ENCODE measurements at regions not wholly inside any gene's neighbourhood (a gene's known extent, or its start where the extent isn't known, plus 50 kb on each side); places are given as distances from the start of the nearest gene placed in this dataset.

GRCh38 chr5:74254257-74254656 lies 386.3 kb downstream of the ENC1 start (continued):
- TF ChIP-seq, protein P1, sequence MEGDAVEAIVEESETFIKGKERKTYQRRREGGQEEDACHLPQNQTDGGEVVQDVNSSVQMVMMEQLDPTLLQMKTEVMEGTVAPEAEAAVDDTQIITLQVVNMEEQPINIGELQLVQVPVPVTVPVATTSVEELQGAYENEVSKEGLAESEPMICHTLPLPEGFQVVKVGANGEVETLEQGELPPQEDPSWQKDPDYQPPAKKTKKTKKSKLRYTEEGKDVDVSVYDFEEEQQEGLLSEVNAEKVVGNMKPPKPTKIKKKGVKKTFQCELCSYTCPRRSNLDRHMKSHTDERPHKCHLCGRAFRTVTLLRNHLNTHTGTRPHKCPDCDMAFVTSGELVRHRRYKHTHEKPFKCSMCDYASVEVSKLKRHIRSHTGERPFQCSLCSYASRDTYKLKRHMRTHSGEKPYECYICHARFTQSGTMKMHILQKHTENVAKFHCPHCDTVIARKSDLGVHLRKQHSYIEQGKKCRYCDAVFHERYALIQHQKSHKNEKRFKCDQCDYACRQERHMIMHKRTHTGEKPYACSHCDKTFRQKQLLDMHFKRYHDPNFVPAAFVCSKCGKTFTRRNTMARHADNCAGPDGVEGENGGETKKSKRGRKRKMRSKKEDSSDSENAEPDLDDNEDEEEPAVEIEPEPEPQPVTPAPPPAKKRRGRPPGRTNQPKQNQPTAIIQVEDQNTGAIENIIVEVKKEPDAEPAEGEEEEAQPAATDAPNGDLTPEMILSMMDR (conservative IDR thresholded peaks at IDR 0.05; ENCODE audit: low read depth in 2 of 2) = no peak
- no peak for TF ChIP-seq CREB1 (CRISPR knock-in tag; IDR thresholded peaks at IDR 0.05; ENCODE audit: low read depth)
- TF ChIP-seq, protein P2, sequence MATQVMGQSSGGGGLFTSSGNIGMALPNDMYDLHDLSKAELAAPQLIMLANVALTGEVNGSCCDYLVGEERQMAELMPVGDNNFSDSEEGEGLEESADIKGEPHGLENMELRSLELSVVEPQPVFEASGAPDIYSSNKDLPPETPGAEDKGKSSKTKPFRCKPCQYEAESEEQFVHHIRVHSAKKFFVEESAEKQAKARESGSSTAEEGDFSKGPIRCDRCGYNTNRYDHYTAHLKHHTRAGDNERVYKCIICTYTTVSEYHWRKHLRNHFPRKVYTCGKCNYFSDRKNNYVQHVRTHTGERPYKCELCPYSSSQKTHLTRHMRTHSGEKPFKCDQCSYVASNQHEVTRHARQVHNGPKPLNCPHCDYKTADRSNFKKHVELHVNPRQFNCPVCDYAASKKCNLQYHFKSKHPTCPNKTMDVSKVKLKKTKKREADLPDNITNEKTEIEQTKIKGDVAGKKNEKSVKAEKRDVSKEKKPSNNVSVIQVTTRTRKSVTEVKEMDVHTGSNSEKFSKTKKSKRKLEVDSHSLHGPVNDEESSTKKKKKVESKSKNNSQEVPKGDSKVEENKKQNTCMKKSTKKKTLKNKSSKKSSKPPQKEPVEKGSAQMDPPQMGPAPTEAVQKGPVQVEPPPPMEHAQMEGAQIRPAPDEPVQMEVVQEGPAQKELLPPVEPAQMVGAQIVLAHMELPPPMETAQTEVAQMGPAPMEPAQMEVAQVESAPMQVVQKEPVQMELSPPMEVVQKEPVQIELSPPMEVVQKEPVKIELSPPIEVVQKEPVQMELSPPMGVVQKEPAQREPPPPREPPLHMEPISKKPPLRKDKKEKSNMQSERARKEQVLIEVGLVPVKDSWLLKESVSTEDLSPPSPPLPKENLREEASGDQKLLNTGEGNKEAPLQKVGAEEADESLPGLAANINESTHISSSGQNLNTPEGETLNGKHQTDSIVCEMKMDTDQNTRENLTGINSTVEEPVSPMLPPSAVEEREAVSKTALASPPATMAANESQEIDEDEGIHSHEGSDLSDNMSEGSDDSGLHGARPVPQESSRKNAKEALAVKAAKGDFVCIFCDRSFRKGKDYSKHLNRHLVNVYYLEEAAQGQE (IDR thresholded peaks at IDR 0.05; ENCODE audit: unreplicated experiment) = no peak
- no peak for TF ChIP-seq ZNF114 (CRISPR knock-in tag; IDR thresholded peaks at IDR 0.05)
- no peak for TF ChIP-seq EZH2 (IDR thresholded peaks at IDR 0.05; ENCODE audit: low read depth, unreplicated experiment)
- no peak for TF ChIP-seq NANOG (IDR thresholded peaks at IDR 0.05; ENCODE audit: borderline replicate concordance)

DNA sequence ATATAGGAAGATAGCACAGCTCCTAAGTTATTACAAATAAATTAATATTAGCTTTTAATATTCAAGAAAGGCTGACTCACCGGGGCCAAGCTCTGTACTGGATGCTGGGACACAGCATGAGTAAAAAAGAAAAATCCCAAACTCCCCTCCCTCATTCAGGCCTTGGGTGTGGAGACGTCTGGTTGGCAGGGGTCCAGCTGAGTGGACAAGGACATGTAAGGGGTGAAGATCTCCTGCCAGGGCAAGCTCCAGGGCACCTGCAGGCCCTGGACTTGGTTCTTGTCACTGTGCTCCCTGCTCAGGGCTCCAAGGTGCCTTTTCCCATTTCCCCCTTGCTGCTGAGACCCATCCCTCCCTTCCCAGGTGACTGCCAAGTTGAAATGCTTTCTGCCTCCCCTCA lies 388.5 kb downstream of the ENC1 start:
- DNase-seq (ENCODE audit: low spot score) = no peak
- 0 out of 2 replicates have a peak overlapping the region, but pooled peaks have one; percentile 45 for H3K27ac Mint-ChIP-seq
- no peak overlapping the region for H3K4me2 ChIP-seq
- no peak overlapping the region for H3K27ac ChIP-seq (ENCODE audit: low read depth)
- no peak overlapping the region for H2AFZ ChIP-seq
- no peaks in the 10 kb centered on the region for H3F3A ChIP-seq (replicated peaks; ENCODE audit: low read depth)
- H3K4me3 Mint-ChIP-seq = no peak overlapping the region
- no peak overlapping the region for H3K4me3 ChIP-seq
- H3K9me2 ChIP-seq (ENCODE audit: insufficient read depth) = 0 out of 2 replicates have a peak, but pooled peaks cover 6% of the 10 kb centered on the region
- no peaks in the 10 kb centered on the region for H3K36me3 Mint-ChIP-seq (ENCODE audit: low read depth)
- no peaks in the 10 kb centered on the region for H3K36me3 ChIP-seq (ENCODE audit: insufficient read depth)
- no peaks in the 10 kb centered on the region for H3K27me3 ChIP-seq (ENCODE audit: insufficient read depth)
- peaks cover 6% of the 10 kb centered on the region; the same call in 1 of the 2 replicates for H3K4me1 ChIP-seq (ENCODE audit: insufficient read depth)
- H3K27me3 Mint-ChIP-seq (ENCODE audit: insufficient read depth, low read depth, poor library complexity) = no peaks in the 10 kb centered on the region
- no peak for ATAC-seq
- peaks cover 13% of the 10 kb centered on the region for H3K4me1 Mint-ChIP-seq
- H3K79me2 ChIP-seq (replicated peaks; ENCODE audit: insufficient read depth) = no peaks in the 10 kb centered on the region
- H3K9me3 Mint-ChIP-seq = no peaks in the 10 kb centered on the region
- no peaks in the 10 kb centered on the region for H4K20me1 ChIP-seq (replicated peaks; ENCODE audit: insufficient read depth)
- TF ChIP-seq, protein P1 (conservative IDR thresholded peaks at IDR 0.05; ENCODE audit: low read depth in 2 of 2) = no peak
- TF ChIP-seq, protein P3, sequence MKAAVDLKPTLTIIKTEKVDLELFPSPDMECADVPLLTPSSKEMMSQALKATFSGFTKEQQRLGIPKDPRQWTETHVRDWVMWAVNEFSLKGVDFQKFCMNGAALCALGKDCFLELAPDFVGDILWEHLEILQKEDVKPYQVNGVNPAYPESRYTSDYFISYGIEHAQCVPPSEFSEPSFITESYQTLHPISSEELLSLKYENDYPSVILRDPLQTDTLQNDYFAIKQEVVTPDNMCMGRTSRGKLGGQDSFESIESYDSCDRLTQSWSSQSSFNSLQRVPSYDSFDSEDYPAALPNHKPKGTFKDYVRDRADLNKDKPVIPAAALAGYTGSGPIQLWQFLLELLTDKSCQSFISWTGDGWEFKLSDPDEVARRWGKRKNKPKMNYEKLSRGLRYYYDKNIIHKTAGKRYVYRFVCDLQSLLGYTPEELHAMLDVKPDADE (IDR thresholded peaks at IDR 0.05) = no peak
- TF ChIP-seq EZH2 (IDR thresholded peaks at IDR 0.05; ENCODE audit: low read depth, unreplicated experiment) (no peak), NANOG (IDR thresholded peaks at IDR 0.05; ENCODE audit: borderline replicate concordance) (no peak), ZNF114 (CRISPR knock-in tag; IDR thresholded peaks at IDR 0.05) (no peak), CREB1 (CRISPR knock-in tag; IDR thresholded peaks at IDR 0.05; ENCODE audit: low read depth) (no peak), EZH2phosphoT487 (IDR thresholded peaks at IDR 0.05; ENCODE audit: unreplicated experiment) (no peak), ZNF462 (CRISPR knock-in tag; IDR thresholded peaks at IDR 0.05) (no peak)

Data from GM23338 (cell line).